Endothelial cell of umbilical vein (primary cell): ENCODE measurements at regions not wholly inside any gene's neighbourhood (a gene's known extent, or its start where the extent isn't known, plus 50 kb on each side); places are given as distances from the start of the nearest gene placed in this dataset.
"Not testable (repeated sequence)": the region's sequence is repeated elsewhere in the genome, so short reads cannot be mapped to it uniquely, and the experiment has no call there.

Experiments used
- BruUV-seq: library from RNA; stranded (reverse); fragments of 400-500 nt; replicated peaks from 2 replicates; lab custom pipeline; 2021; lab: Mats Ljungman, UMichigan
- CTCF ChIA-PET: fragments of 300-600, 350-600 bp; sonication (Branson Sonifier 250); formaldehyde crosslinking; loops from one replicate; lab custom pipeline; 2021; ENCODE audit warnings: antibody characterized with exemption, inconsistent platforms; lab: Charles Lee
- POLR2A ChIA-PET: fragments of 300-600, 350-600 bp; sonication (Branson Sonifier 250); formaldehyde crosslinking; loops from one replicate; lab custom pipeline; 2021; ENCODE audit warnings: antibody characterized with exemption, inconsistent platforms; lab: Charles Lee
- DNase-seq: peaks from one replicate; pipeline ENCODE4 v3.0.0-alpha.2; 2011; ENCODE audit warnings: low read depth, low spot score
- FAIRE-seq: peaks from 2 replicates; lab custom pipeline; 2011; peaks lifted over from hg19 to GRCh38; lab: Jason Lieb, UNC
- H2AFZ ChIP-seq: 2 replicates; pipeline ENCODE4 v1.6.0; 2012; ENCODE audit warnings: low read depth, low read length, control low read depth, inconsistent platforms
- H3K27ac ChIP-seq: 2 replicates; pipeline ENCODE4 v1.5.1; 2011; ENCODE audit warnings: low read depth, mild to moderate bottlenecking, control low read depth, low read length, moderate library complexity; ENCODE audit not compliant: insufficient read depth
- H3K27me3 ChIP-seq, 2 experiments: 2 replicates each; pipeline versions ENCODE4 v1.6.0 to v1.6.1; 2011; ENCODE audit warnings: low read length in 2 of 2, mixed read lengths in 1 of 2; ENCODE audit not compliant: control insufficient read depth in 2 of 2, insufficient read depth in 2 of 2
- H3K36me3 ChIP-seq, 2 experiments: 2 replicates in 1 of 2; 3 replicates in 1 of 2; pipeline ENCODE4 v1.5.1; 2011; ENCODE audit warnings: low read length in 2 of 2, mild to moderate bottlenecking in 1 of 2, moderate library complexity in 1 of 2; ENCODE audit not compliant: control insufficient read depth in 2 of 2, insufficient read depth in 2 of 2; ENCODE audit errors: extremely low read depth in 1 of 2
- H3K4me1 ChIP-seq: 3 replicates; pipeline ENCODE4 v1.5.1; 2011; ENCODE audit warnings: mild to moderate bottlenecking, low read length; ENCODE audit not compliant: control insufficient read depth, insufficient read depth; ENCODE audit errors: extremely low read depth
- H3K4me2 ChIP-seq: 2 replicates; pipeline ENCODE4 v1.6.1; 2011; ENCODE audit warnings: low read length, control low read depth, mixed read lengths; ENCODE audit not compliant: insufficient read depth
- H3K4me3 ChIP-seq, 3 experiments: fragments of 200-600 bp in 1 of 3; sonication (generic), shearing (Covaris generic) in 1 of 3; replicated peaks in 1 of 3; 2 replicates each; pipeline ENCODE4 v1.5.1; 2011 to 2016; ENCODE audit warnings: control low read depth in 3 of 3, low read length in 3 of 3, mild to moderate bottlenecking in 2 of 3, inconsistent platforms in 1 of 3, low read depth in 1 of 3, moderate library complexity in 1 of 3; ENCODE audit not compliant: insufficient read depth in 1 of 3
- H3K79me2 ChIP-seq: 2 replicates; pipeline ENCODE4 v1.6.0; 2012; ENCODE audit warnings: low read length, inconsistent platforms; ENCODE audit not compliant: control insufficient read depth, insufficient read depth
- H3K9ac ChIP-seq: replicated peaks from 2 replicates; pipeline ENCODE3; 2011; ENCODE audit warnings: low read length, control low read depth; ENCODE audit not compliant: insufficient read depth; ENCODE audit errors: extremely low read depth
- H3K9me1 ChIP-seq: replicated peaks from 3 replicates; pipeline ENCODE4 v1.6.0; 2011; ENCODE audit warnings: mild to moderate bottlenecking, low read length; ENCODE audit not compliant: control insufficient read depth, insufficient read depth; ENCODE audit errors: extremely low read depth
- H3K9me3 ChIP-seq: replicated peaks from 2 replicates; pipeline ENCODE4 v1.5.1; 2012; ENCODE audit warnings: low read length, inconsistent platforms; ENCODE audit not compliant: control insufficient read depth, insufficient read depth
- H4K20me1 ChIP-seq: replicated peaks from 2 replicates; pipeline ENCODE3; 2011; ENCODE audit warnings: mild to moderate bottlenecking, low read length; ENCODE audit not compliant: control insufficient read depth, insufficient read depth; ENCODE audit errors: extremely low read depth
- CTCF ChIP-seq, 2 donors: IDR thresholded peaks; 1 replicate in 1 of 2; 2 replicates in 1 of 2; pipeline ENCODE4 v1.5.1; 2011; ENCODE audit warnings: low read length in 2 of 2, mild to moderate bottlenecking in 2 of 2, moderate library complexity in 2 of 2, control low read depth in 1 of 2, inconsistent platforms in 1 of 2, low read depth in 1 of 2; ENCODE audit not compliant: insufficient read depth in 1 of 2; ENCODE audit errors: extremely low read depth in 1 of 2
- EZH2 ChIP-seq: IDR thresholded peaks from 2 replicates; pipeline ENCODE4 v1.6.1; 2012; ENCODE audit warnings: borderline replicate concordance, low read depth, mild to moderate bottlenecking, moderate library complexity, low read length, inconsistent platforms; ENCODE audit not compliant: severe bottlenecking
- FOS ChIP-seq: IDR thresholded peaks from 2 replicates; pipeline ENCODE4 v1.6.1; 2011; ENCODE audit warnings: mild to moderate bottlenecking, low read length, moderate library complexity, borderline replicate concordance; ENCODE audit not compliant: insufficient read depth
- GATA2 ChIP-seq: IDR thresholded peaks from 2 replicates; pipeline ENCODE4 v1.7.0; 2011; ENCODE audit warnings: low read depth, mild to moderate bottlenecking, moderate library complexity, mixed read lengths, low read length; ENCODE audit not compliant: insufficient read length, insufficient read depth
- MYC ChIP-seq: IDR thresholded peaks from one replicate; pipeline ENCODE4 v1.6.1; 2011; ENCODE audit warnings: mild to moderate bottlenecking, low read depth, low read length
- POLR2A ChIP-seq: IDR thresholded peaks from 2 replicates; pipeline ENCODE4 v1.6.1; 2012; ENCODE audit warnings: low read depth, mild to moderate bottlenecking, control low read depth, low read length
- POLR2AphosphoS5 ChIP-seq: IDR thresholded peaks from 2 replicates; pipeline ENCODE4 v1.6.1; 2012; ENCODE audit warnings: low read depth, mild to moderate bottlenecking, control low read depth, low read length, moderate library complexity; ENCODE audit not compliant: insufficient read depth
- dilution Hi-C: fragments of 300-500 bp; cut with MboI; formaldehyde crosslinking; loops from one replicate; pipeline ENCODE4 v1.15.0; 2019; ENCODE audit warnings: low sequenced_read_pairs; ENCODE audit not compliant: extremely low pct_ligation_motif_present
- intact Hi-C: fragments of 100-400 bp; cut with micrococcal nuclease; formaldehyde crosslinking; loops from one replicate; pipeline ENCODE4 v1.10.0; 2022

DNA sequence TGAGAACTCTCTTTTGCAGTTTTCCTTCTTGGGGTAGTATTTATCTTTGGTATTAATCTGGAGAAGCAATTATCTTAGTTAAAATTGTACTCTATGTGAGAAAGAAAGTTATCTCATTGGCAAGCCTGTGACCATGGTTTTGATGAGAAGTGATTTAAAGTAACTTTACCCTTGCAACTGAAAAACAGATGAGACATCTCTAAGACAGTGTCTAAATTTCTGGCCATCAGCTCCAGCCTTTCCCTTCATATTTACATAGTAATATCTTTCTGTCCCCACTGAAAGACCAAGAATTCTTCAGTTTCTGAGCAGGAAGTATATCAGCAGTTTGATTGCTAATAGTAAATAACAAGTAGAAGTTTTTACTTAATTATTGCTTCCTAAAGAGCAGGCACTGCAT is 386.1 kb upstream of the SYNCRIP start:
- H3K4me2 ChIP-seq = no peak overlapping the region
- H3K9me1 ChIP-seq = no peaks in the 10 kb centered on the region
- no peak overlapping the region for H2AFZ ChIP-seq
- FAIRE-seq (no peak), DNase-seq (no peak)
- BruUV-seq = no TSS peak
- H3K4me3 ChIP-seq = no peak overlapping the region
- no peaks in the 10 kb centered on the region for H3K79me2 ChIP-seq
- ChIA-PET POLR2A (no interaction called here), CTCF (no interaction called here)
- H4K20me1 ChIP-seq = no peaks in the 10 kb centered on the region
- intact Hi-C loops (no loop called here), dilution Hi-C loops (no loop called here)
- no peak overlapping the region for H3K9ac ChIP-seq
- no peaks in the 10 kb centered on the region for H3K9me3 ChIP-seq
- H3K36me3 ChIP-seq = no peaks in the 10 kb centered on the region
- TF ChIP-seq POLR2A = no peak
- no peak for TF ChIP-seq POLR2AphosphoS5
- TF ChIP-seq CTCF (IDR thresholded peaks at IDR 0.05; ENCODE audit: extremely low read depth in 1 of 2, insufficient read depth in 1 of 2, low read depth in 1 of 2, low read length in 2 of 2) = no peak
- TF ChIP-seq FOS = no peak
- TF ChIP-seq EZH2 = no peak
- TF ChIP-seq MYC = no peak
- no peak for TF ChIP-seq GATA2
- H3K27me3 ChIP-seq = no peaks in the 10 kb centered on the region
- H3K27ac ChIP-seq = no peak overlapping the region
- H3K4me1 ChIP-seq = no peaks in the 10 kb centered on the region

DNA sequence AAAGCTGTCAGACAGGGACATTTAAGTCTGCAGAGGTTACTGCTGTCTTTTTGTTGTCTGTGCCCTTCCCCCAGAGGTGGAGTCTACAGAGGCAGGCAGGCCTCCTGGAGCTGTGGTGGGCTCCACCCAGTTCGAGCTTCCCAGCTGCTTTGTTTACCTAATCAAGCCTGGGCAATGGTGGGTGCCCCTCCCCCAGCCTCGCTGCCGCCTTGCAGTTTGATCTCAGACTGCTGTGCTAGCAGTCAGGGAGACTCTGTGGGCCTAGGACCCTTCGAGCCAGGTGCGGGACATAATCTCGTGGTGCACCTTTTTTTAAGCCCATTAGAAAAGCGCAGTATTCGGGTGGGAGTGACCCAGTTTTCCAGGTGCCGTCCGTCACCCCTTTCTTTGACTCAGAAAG is 384.2 kb upstream of the SYNCRIP start:
- H4K20me1 ChIP-seq, FAIRE-seq, H3K4me1 ChIP-seq, H3K27me3 ChIP-seq, H3K4me3 ChIP-seq, H3K4me2 ChIP-seq, H3K36me3 ChIP-seq, DNase-seq, H3K79me2 ChIP-seq, H3K27ac ChIP-seq, intact Hi-C loops, BruUV-seq, H2AFZ ChIP-seq, H3K9me1 ChIP-seq, POLR2A ChIA-PET, H3K9ac ChIP-seq, CTCF ChIA-PET, H3K9me3 ChIP-seq, dilution Hi-C loops: not testable (repeated sequence)
